ENCODE measurements at regions not wholly inside any gene's neighbourhood (a gene's known extent, or its start where the extent isn't known, plus 50 kb on each side); places are given as distances from the start of the nearest gene placed in this dataset.
"Not testable (repeated sequence)": the region's sequence is repeated elsewhere in the genome, so short reads cannot be mapped to it uniquely, and the experiment has no call there.

- DNase-seq = no peak
Measured at GRCh38 chr4:81375745-81376144, 96.0 kb downstream of the RASGEF1B start.

- no peak for DNase-seq
Measured at GRCh38 chr4:81369886-81370285, 101.8 kb downstream of the RASGEF1B start.

- DNase-seq = no peak
Measured at GRCh38 chr4:81366779-81367178, 104.9 kb downstream of the RASGEF1B start.

- DNase-seq = no peak
Measured at GRCh38 chr4:81360737-81361136, 111.0 kb downstream of the RASGEF1B start.

- no peak for DNase-seq
Measured at GRCh38 chr4:81359207-81359606, 112.5 kb downstream of the RASGEF1B start.

GRCh38 chr4:81358154-81358553 lies 113.6 kb downstream of the RASGEF1B start:
- DNase-seq = no peak

GRCh38 chr4:81356621-81357020 lies 115.1 kb downstream of the RASGEF1B start:
- no peak for DNase-seq

GRCh38 chr4:81355136-81355535 lies 116.6 kb downstream of the RASGEF1B start:
- no peak for DNase-seq

- DNase-seq = no peak
Measured at GRCh38 chr4:81353861-81354260, 117.8 kb downstream of the RASGEF1B start.

- DNase-seq = no peak
Measured at GRCh38 chr4:81352446-81352835, 119.3 kb downstream of the RASGEF1B start.

- DNase-seq = peak; percentile 53
Measured at GRCh38 chr4:81351654-81352445, 119.9 kb downstream of the RASGEF1B start.

GRCh38 chr4:81350040-81350439 lies 121.7 kb downstream of the RASGEF1B start:
- DNase-seq = no peak

GRCh38 chr4:81348778-81349094 lies 123.0 kb downstream of the RASGEF1B start:
- DNase-seq = no peak

- DNase-seq = no peak
Measured at GRCh38 chr4:81348086-81348777, 123.5 kb downstream of the RASGEF1B start.

GRCh38 chr4:81346719-81347118 lies 125.0 kb downstream of the RASGEF1B start:
- DNase-seq = no peak

- no peak for DNase-seq
Measured at GRCh38 chr4:81343536-81343935, 128.2 kb downstream of the RASGEF1B start.

GRCh38 chr4:81343046-81343445 lies 128.0 kb upstream of the PRKG2 start:
- no peak for DNase-seq

- no peak for DNase-seq
Measured at GRCh38 chr4:81337211-81337610, 122.2 kb upstream of the PRKG2 start.

- no peak for DNase-seq
Measured at GRCh38 chr4:81335122-81335912, 120.3 kb upstream of the PRKG2 start.

- DNase-seq = no peak
Measured at GRCh38 chr4:81330018-81330417, 115.0 kb upstream of the PRKG2 start.

- DNase-seq = no peak
Measured at GRCh38 chr4:81326581-81326980, 111.6 kb upstream of the PRKG2 start.

GRCh38 chr4:81324594-81324993 lies 109.6 kb upstream of the PRKG2 start:
- DNase-seq = not testable (repeated sequence)

GRCh38 chr4:81319657-81320056 lies 104.6 kb upstream of the PRKG2 start:
- no peak for DNase-seq

Data from CD4-positive, alpha-beta T cell treated with Interleukin-17A for 1 hour (primary cell).